ENCODE measurements at regions not wholly inside any gene's neighbourhood (a gene's known extent, or its start where the extent isn't known, plus 50 kb on each side); places are given as distances from the start of the nearest gene placed in this dataset.

DNA sequence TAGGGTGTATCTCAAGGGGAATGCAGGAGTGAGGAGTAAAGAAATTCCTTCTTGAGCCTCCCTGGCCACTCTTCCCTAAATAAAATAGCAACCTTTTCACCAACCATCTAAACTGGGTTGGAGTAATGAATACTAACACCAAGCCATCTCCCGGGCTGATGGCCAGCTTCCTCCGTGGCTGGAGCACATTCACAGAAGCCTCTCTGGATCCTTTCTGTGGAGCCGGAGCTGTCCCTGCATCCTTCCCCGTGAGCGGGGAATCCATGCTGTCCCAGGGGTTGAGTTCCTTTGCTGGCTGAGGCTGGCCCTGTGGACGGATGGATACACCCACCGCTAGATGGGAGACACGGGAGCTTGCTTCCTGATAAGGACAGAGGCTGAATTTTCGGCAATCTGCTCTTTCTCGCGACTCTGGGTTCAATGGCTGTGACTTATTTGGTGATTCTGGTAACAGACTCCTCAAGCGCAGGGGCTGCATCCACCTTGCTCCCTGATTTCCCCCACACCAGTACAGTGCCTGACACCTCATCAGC, 370.3 kb downstream of the ZNF536 start:
- H3K27ac Mint-ChIP-seq, result no peak overlapping the region
- no peaks in the 10 kb centered on the region for H3K36me3 Mint-ChIP-seq
- ATAC-seq (no peak), DNase-seq (ENCODE audit: low spot score) (no peak)
- POLR2A ChIA-PET, result no interaction called here
- TF ChIP-seq NFYB (CRISPR knock-in tag; conservative IDR thresholded peaks at IDR 0.05; ENCODE audit: low read depth) (no peak), NR2C2 (CRISPR knock-in tag; IDR thresholded peaks at IDR 0.05) (no peak), MYBL2 (CRISPR knock-in tag; IDR thresholded peaks at IDR 0.05) (no peak), ZNF121 (CRISPR knock-in tag; IDR thresholded peaks at IDR 0.05) (no peak), FOXJ3 (CRISPR knock-in tag; IDR thresholded peaks at IDR 0.05; ENCODE audit: borderline replicate concordance) (no peak), SMAD3 (CRISPR knock-in tag; IDR thresholded peaks at IDR 0.05; ENCODE audit: borderline replicate concordance) (no peak), KAT7 (CRISPR knock-in tag; IDR thresholded peaks at IDR 0.05; ENCODE audit: borderline replicate concordance) (no peak), GTF2I (CRISPR knock-in tag; conservative IDR thresholded peaks at IDR 0.05) (no peak)
- TF ChIP-seq, protein P1, sequence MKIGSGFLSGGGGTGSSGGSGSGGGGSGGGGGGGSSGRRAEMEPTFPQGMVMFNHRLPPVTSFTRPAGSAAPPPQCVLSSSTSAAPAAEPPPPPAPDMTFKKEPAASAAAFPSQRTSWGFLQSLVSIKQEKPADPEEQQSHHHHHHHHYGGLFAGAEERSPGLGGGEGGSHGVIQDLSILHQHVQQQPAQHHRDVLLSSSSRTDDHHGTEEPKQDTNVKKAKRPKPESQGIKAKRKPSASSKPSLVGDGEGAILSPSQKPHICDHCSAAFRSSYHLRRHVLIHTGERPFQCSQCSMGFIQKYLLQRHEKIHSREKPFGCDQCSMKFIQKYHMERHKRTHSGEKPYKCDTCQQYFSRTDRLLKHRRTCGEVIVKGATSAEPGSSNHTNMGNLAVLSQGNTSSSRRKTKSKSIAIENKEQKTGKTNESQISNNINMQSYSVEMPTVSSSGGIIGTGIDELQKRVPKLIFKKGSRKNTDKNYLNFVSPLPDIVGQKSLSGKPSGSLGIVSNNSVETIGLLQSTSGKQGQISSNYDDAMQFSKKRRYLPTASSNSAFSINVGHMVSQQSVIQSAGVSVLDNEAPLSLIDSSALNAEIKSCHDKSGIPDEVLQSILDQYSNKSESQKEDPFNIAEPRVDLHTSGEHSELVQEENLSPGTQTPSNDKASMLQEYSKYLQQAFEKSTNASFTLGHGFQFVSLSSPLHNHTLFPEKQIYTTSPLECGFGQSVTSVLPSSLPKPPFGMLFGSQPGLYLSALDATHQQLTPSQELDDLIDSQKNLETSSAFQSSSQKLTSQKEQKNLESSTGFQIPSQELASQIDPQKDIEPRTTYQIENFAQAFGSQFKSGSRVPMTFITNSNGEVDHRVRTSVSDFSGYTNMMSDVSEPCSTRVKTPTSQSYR (CRISPR knock-in tag; IDR thresholded peaks at IDR 0.05), result no peak
- TF ChIP-seq, protein P2, sequence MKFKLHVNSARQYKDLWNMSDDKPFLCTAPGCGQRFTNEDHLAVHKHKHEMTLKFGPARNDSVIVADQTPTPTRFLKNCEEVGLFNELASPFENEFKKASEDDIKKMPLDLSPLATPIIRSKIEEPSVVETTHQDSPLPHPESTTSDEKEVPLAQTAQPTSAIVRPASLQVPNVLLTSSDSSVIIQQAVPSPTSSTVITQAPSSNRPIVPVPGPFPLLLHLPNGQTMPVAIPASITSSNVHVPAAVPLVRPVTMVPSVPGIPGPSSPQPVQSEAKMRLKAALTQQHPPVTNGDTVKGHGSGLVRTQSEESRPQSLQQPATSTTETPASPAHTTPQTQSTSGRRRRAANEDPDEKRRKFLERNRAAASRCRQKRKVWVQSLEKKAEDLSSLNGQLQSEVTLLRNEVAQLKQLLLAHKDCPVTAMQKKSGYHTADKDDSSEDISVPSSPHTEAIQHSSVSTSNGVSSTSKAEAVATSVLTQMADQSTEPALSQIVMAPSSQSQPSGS (CRISPR knock-in tag; IDR thresholded peaks at IDR 0.05; ENCODE audit: borderline replicate concordance, low read depth), result no peak
- TF ChIP-seq, protein P3, sequence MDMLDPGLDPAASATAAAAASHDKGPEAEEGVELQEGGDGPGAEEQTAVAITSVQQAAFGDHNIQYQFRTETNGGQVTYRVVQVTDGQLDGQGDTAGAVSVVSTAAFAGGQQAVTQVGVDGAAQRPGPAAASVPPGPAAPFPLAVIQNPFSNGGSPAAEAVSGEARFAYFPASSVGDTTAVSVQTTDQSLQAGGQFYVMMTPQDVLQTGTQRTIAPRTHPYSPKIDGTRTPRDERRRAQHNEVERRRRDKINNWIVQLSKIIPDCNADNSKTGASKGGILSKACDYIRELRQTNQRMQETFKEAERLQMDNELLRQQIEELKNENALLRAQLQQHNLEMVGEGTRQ (CRISPR knock-in tag; IDR thresholded peaks at IDR 0.05), result no peak
- TF ChIP-seq, protein P4, sequence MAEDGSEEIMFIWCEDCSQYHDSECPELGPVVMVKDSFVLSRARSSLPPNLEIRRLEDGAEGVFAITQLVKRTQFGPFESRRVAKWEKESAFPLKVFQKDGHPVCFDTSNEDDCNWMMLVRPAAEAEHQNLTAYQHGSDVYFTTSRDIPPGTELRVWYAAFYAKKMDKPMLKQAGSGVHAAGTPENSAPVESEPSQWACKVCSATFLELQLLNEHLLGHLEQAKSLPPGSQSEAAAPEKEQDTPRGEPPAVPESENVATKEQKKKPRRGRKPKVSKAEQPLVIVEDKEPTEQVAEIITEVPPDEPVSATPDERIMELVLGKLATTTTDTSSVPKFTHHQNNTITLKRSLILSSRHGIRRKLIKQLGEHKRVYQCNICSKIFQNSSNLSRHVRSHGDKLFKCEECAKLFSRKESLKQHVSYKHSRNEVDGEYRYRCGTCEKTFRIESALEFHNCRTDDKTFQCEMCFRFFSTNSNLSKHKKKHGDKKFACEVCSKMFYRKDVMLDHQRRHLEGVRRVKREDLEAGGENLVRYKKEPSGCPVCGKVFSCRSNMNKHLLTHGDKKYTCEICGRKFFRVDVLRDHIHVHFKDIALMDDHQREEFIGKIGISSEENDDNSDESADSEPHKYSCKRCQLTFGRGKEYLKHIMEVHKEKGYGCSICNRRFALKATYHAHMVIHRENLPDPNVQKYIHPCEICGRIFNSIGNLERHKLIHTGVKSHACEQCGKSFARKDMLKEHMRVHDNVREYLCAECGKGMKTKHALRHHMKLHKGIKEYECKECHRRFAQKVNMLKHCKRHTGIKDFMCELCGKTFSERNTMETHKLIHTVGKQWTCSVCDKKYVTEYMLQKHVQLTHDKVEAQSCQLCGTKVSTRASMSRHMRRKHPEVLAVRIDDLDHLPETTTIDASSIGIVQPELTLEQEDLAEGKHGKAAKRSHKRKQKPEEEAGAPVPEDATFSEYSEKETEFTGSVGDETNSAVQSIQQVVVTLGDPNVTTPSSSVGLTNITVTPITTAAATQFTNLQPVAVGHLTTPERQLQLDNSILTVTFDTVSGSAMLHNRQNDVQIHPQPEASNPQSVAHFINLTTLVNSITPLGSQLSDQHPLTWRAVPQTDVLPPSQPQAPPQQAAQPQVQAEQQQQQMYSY (CRISPR knock-in tag; IDR thresholded peaks at IDR 0.05), result no peak
- H3K4me3 Mint-ChIP-seq, result no peak overlapping the region
- no peaks in the 10 kb centered on the region; the same call in 1 of the 2 replicates for H3K4me1 Mint-ChIP-seq
- 0 out of 2 replicates have a peak, but pooled peaks cover 3% of the 10 kb centered on the region for H3K9me3 Mint-ChIP-seq
- peaks cover 3% of the 10 kb centered on the region; the same call in 1 of the 2 replicates for H3K27me3 Mint-ChIP-seq (ENCODE audit: low read depth)
- CTCF ChIA-PET, result interaction anchor here (1.2 to 1.3 kb wide), 3 partner anchors 23 to 59 kb away, joined by 3 to 5 read pairs (median 5); no protein-coding TSS in a partner anchor

DNA sequence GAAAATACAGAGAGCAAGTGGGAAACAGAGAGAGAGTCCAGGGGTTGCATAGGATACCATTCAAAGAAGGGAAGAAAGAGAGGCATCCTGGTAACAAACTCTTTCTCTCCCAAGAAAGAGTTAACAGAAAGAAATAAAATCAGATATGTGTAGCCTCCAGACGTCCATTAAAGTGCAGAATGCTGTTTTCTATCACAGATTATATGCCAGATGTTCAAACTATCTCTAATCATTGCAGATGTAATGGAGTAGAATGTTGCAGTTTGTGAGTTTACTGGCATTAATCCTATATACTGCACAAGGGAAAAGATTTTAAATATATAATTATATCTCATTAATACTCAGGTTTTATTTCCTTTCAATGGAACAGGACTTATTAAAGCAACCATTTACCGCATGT, 369.4 kb downstream of the ZNF536 start:
- ChIA-PET POLR2A (no interaction called here), CTCF (no interaction called here)
- Mint-ChIP-seq H3K4me1 (no peaks in the 10 kb centered on the region; the same call in 1 of the 2 replicates), H3K4me3 (no peak overlapping the region), H3K27me3 (ENCODE audit: low read depth) (peaks cover 3% of the 10 kb centered on the region; the same call in 1 of the 2 replicates), H3K36me3 (no peaks in the 10 kb centered on the region), H3K9me3 (0 out of 2 replicates have a peak, but pooled peaks cover 3% of the 10 kb centered on the region), H3K27ac (no peak overlapping the region)
- ATAC-seq, result no peak
- no peak for DNase-seq (ENCODE audit: low spot score)
- TF ChIP-seq, protein P5, sequence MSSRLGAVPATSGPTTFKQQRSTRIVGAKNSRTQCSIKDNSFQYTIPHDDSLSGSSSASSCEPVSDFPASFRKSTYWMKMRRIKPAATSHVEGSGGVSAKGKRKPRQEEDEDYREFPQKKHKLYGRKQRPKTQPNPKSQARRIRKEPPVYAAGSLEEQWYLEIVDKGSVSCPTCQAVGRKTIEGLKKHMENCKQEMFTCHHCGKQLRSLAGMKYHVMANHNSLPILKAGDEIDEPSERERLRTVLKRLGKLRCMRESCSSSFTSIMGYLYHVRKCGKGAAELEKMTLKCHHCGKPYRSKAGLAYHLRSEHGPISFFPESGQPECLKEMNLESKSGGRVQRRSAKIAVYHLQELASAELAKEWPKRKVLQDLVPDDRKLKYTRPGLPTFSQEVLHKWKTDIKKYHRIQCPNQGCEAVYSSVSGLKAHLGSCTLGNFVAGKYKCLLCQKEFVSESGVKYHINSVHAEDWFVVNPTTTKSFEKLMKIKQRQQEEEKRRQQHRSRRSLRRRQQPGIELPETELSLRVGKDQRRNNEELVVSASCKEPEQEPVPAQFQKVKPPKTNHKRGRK (CRISPR knock-in tag; IDR thresholded peaks at IDR 0.05; ENCODE audit: borderline replicate concordance), result no peak
- TF ChIP-seq, protein P6, sequence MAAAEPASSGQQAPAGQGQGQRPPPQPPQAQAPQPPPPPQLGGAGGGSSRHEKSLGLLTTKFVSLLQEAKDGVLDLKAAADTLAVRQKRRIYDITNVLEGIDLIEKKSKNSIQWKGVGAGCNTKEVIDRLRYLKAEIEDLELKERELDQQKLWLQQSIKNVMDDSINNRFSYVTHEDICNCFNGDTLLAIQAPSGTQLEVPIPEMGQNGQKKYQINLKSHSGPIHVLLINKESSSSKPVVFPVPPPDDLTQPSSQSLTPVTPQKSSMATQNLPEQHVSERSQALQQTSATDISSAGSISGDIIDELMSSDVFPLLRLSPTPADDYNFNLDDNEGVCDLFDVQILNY (CRISPR knock-in tag; IDR thresholded peaks at IDR 0.05), result no peak
- no peak for TF ChIP-seq ZNF317 (CRISPR knock-in tag; IDR thresholded peaks at IDR 0.05; ENCODE audit: borderline replicate concordance, low read depth)
- TF ChIP-seq, protein P1 (CRISPR knock-in tag; IDR thresholded peaks at IDR 0.05), result no peak
